ENCODE measurements at regions not wholly inside any gene's neighbourhood (a gene's known extent, or its start where the extent isn't known, plus 50 kb on each side); places are given as distances from the start of the nearest gene placed in this dataset.

DNA sequence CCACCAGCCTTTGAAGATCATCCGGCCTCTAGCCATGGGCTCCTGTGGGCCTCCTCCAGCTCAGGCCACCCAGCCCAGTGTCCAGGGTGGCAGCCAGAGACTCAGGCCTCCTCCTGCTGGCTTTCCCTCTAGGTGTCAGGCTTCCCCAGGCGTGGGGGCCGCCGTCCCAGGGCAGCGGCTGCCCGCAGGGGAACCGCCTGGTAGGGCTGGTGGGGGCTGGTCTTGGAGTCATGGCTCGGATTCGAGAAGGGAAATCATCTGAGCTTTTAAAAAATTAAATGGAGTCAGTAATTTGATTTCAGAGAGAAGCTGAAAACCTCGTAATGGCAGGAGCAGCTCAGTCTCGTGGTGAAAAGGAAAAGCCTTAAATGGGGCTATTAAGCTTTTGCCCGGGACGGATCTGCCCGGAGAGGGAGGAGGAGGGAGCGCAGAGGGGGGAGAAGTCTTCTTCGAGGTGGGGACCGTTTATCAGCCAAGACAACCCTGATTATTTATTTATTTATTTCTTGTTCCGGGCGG lies 66.4 kb upstream of the TARDBP start:
- intact Hi-C loops (cut with DNase I) = loop anchor here in 5 of 10 donors (1.0 to 10.0 kb wide), 4 partner anchors 38 to 451 kb away; no protein-coding TSS in a partner anchor
- WGBS, 2 donors = 77 to 83% methylated on average over 19 of the region's 19 CpGs
- no peak for DNase-seq
- H3K9me3 ChIP-seq = no peaks in the 10 kb centered on the region
- no peak for ATAC-seq
- no peaks in the 10 kb centered on the region for H3K36me3 ChIP-seq
- TF ChIP-seq, protein P1, sequence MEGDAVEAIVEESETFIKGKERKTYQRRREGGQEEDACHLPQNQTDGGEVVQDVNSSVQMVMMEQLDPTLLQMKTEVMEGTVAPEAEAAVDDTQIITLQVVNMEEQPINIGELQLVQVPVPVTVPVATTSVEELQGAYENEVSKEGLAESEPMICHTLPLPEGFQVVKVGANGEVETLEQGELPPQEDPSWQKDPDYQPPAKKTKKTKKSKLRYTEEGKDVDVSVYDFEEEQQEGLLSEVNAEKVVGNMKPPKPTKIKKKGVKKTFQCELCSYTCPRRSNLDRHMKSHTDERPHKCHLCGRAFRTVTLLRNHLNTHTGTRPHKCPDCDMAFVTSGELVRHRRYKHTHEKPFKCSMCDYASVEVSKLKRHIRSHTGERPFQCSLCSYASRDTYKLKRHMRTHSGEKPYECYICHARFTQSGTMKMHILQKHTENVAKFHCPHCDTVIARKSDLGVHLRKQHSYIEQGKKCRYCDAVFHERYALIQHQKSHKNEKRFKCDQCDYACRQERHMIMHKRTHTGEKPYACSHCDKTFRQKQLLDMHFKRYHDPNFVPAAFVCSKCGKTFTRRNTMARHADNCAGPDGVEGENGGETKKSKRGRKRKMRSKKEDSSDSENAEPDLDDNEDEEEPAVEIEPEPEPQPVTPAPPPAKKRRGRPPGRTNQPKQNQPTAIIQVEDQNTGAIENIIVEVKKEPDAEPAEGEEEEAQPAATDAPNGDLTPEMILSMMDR (IDR thresholded peaks at IDR 0.05) = no peak
- peaks cover 5 to 29% (median 17%) of the 10 kb centered on the region in 9 donors for H3K4me1 ChIP-seq
- H3K4me3 ChIP-seq = no peak overlapping the region
- no peak overlapping the region for H3K27ac ChIP-seq
- peaks cover 0 to 26% (median 0%) of the 10 kb centered on the region in 7 donors for H3K27me3 ChIP-seq

- Histone ChIP-seq H3K27ac (no peak overlapping the region), H3K4me3 (no peak overlapping the region), H3K36me3 (no peaks in the 10 kb centered on the region), H3K4me1 (peaks cover 5 to 29% (median 11%) of the 10 kb centered on the region in 9 donors), H3K9me3 (no peaks in the 10 kb centered on the region), H3K27me3 (peaks cover 0 to 24% (median 0%) of the 10 kb centered on the region in 7 donors)
- DNase-seq = no peak
- WGBS, 2 donors = 91 to 93% methylated on average over 7 of the region's 7 CpGs
- no peak for ATAC-seq
- TF ChIP-seq, protein P1 (IDR thresholded peaks at IDR 0.05) = no peak
- intact Hi-C loops (cut with DNase I) = loop anchor here in 4 of 10 donors (10.0 kb wide), 3 partner anchors 432 to 452 kb away; no protein-coding TSS in a partner anchor
These were observed 65.3 kb upstream of the TARDBP start for GRCh38 chr1:10947181-10947580.

DNA sequence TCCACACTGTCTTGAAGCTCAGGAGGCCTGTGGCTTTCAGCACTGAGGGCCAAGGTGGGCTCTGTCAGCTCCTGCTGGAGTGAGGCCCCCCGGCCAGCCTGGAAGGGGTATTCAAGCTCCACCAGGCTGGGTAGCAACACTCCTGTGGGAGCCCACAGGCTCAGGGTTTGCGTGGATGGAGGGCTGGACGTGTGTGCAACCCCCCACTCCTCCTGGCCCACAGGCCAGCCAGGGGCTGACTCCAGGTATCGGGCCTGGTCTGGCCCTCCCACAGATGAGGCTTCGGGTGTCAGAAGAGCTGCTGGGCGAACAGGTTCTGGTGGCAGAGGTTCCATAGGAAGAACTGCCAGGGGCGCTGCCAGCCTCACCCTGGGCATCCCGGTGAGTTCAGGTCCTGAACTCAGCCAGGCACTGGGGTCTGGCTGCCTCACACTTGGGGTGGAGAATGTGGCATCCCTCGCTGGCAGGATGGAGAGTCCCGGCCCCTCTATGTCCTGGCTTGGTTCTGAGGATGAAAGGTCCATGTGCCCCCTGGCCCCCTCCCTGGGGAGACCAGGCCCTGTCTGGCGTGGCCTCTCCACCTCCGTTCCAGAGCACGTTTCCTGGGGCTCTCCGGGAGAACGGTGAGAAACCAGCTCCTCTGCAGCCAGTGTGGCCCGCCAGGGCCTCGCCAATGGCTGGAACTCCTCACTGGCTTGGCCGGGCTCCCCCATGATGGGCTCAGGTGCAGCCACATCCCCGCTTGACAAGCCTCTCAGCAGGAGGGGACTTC lies 64.6 kb upstream of the TARDBP start:
- DNase-seq = no peak
- no peak for ATAC-seq
- peaks cover 0 to 2% (median 0%) of the 10 kb centered on the region in 11 donors for H3K9me3 ChIP-seq
- TF ChIP-seq, protein P1 (IDR thresholded peaks at IDR 0.05) = no peak
- H3K27ac ChIP-seq = no peak overlapping the region
- peaks cover 0 to 18% (median 0%) of the 10 kb centered on the region in 7 donors for H3K27me3 ChIP-seq
- H3K4me1 ChIP-seq = peaks cover 5 to 29% (median 11%) of the 10 kb centered on the region in 9 donors
- WGBS, 2 donors = 89 to 92% methylated on average over 19 of the region's 19 CpGs
- intact Hi-C loops (cut with DNase I) = loop anchor here in 4 of 10 donors (10.0 kb wide), 3 partner anchors 433 to 453 kb away; no protein-coding TSS in a partner anchor
- H3K36me3 ChIP-seq = no peaks in the 10 kb centered on the region
- H3K4me3 ChIP-seq = no peak overlapping the region

GRCh38 chr1:10948463-10948775 lies 64.0 kb upstream of the TARDBP start:
- no peak overlapping the region for H3K4me3 ChIP-seq
- ATAC-seq (no peak), DNase-seq (no peak)
- TF ChIP-seq, protein P1 (IDR thresholded peaks at IDR 0.05) = no peak
- H3K4me1 ChIP-seq = peaks cover 5 to 24% (median 11%) of the 10 kb centered on the region in 9 donors
- WGBS, 2 donors = 84 to 90% methylated on average over 12 of the region's 12 CpGs
- no peaks in the 10 kb centered on the region for H3K36me3 ChIP-seq
- H3K27me3 ChIP-seq = peaks cover 0 to 14% (median 0%) of the 10 kb centered on the region in 7 donors
- peaks cover 0 to 8% (median 0%) of the 10 kb centered on the region in 11 donors for H3K9me3 ChIP-seq
- no peak overlapping the region for H3K27ac ChIP-seq
- intact Hi-C loops (cut with DNase I) = loop anchor here in 4 of 10 donors (10.0 kb wide), 3 partner anchors 434 to 454 kb away; no protein-coding TSS in a partner anchor
